Endodermal cell (in vitro differentiated cells): ENCODE measurements at regions not wholly inside any gene's neighbourhood (a gene's known extent, or its start where the extent isn't known, plus 50 kb on each side); places are given as distances from the start of the nearest gene placed in this dataset.

Source experiments
- DNase-seq: peaks from one replicate; pipeline ENCODE4 v3.0.0-alpha.2; 2017
- H3K27ac ChIP-seq: 2 replicates; pipeline ENCODE4 v1.5.1; 2013; ENCODE audit warnings: mild to moderate bottlenecking, low read depth, low read length, moderate library complexity
- H3K27me3 ChIP-seq: 2 replicates; pipeline ENCODE4 v1.6.1; 2013; ENCODE audit warnings: mild to moderate bottlenecking, low read length, moderate library complexity; ENCODE audit not compliant: insufficient read depth, control insufficient read depth, poor library complexity, severe bottlenecking
- H3K36me3 ChIP-seq: 2 replicates; pipeline ENCODE4 v1.7.0; 2013; ENCODE audit warnings: mild to moderate bottlenecking, low read length, moderate library complexity; ENCODE audit not compliant: control insufficient read depth, insufficient read depth
- H3K4me1 ChIP-seq: one replicate; pipeline ENCODE4 v1.7.0; 2013; ENCODE audit warnings: low read length; ENCODE audit not compliant: control insufficient read depth, insufficient read depth
- H3K4me3 ChIP-seq: 2 replicates; pipeline ENCODE4 v1.5.1; 2013; ENCODE audit warnings: mild to moderate bottlenecking, low read length, moderate library complexity
- H3K9ac ChIP-seq: 2 replicates; pipeline ENCODE4 v1.6.1; 2013; ENCODE audit warnings: mild to moderate bottlenecking, low read length, moderate library complexity; ENCODE audit not compliant: poor library complexity, severe bottlenecking; ENCODE audit errors: extremely low read depth
- H3K9me3 ChIP-seq: 2 replicates; pipeline ENCODE4 v1.6.1; 2013; ENCODE audit warnings: mild to moderate bottlenecking, low read length, moderate library complexity; ENCODE audit not compliant: control insufficient read depth
- H3K27ac Mint-ChIP-seq: 2 replicates; pipeline ENCODE4 v1.8.0; 2020; ENCODE audit warnings: mixed read lengths
- H3K27me3 Mint-ChIP-seq: 2 replicates; pipeline ENCODE4 v1.8.0; 2021; ENCODE audit warnings: mild to moderate bottlenecking, mixed read lengths; ENCODE audit not compliant: insufficient read depth
- H3K36me3 Mint-ChIP-seq: 2 replicates; pipeline ENCODE4 v1.8.0; 2020; ENCODE audit warnings: low read depth, mixed read lengths
- H3K4me1 Mint-ChIP-seq: 2 replicates; pipeline ENCODE4 v1.8.0; 2020; ENCODE audit warnings: mixed read lengths
- H3K4me3 Mint-ChIP-seq: 2 replicates; pipeline ENCODE4 v1.8.0; 2020; ENCODE audit warnings: mild to moderate bottlenecking, moderate library complexity, mixed read lengths
- H3K9me3 Mint-ChIP-seq: 2 replicates; pipeline ENCODE4 v1.8.0; 2020; ENCODE audit warnings: mild to moderate bottlenecking, mixed read lengths
- WGBS, 2 experiments: methylation state at CpG; one replicate each; pipeline versions ENCODE4 v1.1.5 to v1.1.7; 2013; ENCODE audit warnings: missing lambda C conversion rate in 2 of 2, mixed read lengths in 1 of 2; ENCODE audit not compliant: insufficient coverage in 1 of 2, insufficient read length in 1 of 2; 5-methylcytosine and 5-hydroxymethylcytosine counted together
- TF ChIP-seq, protein P1 (sequence below): fragments of 200-600 bp; sonication (generic); conservative IDR thresholded peaks from 2 replicates; pipeline ENCODE4 v1.5.0; 2021; ENCODE audit warnings: antibody characterized with exemption, mild to moderate bottlenecking

GRCh38 chr1:235049217-235049616 lies 79.4 kb downstream of the TOMM20 start:
- H3K4me3 Mint-ChIP-seq = no peak overlapping the region
- H3K4me1 Mint-ChIP-seq = no peaks in the 10 kb centered on the region
- no peak for DNase-seq
- no peaks in the 10 kb centered on the region for H3K9me3 ChIP-seq
- TF ChIP-seq, protein P1, sequence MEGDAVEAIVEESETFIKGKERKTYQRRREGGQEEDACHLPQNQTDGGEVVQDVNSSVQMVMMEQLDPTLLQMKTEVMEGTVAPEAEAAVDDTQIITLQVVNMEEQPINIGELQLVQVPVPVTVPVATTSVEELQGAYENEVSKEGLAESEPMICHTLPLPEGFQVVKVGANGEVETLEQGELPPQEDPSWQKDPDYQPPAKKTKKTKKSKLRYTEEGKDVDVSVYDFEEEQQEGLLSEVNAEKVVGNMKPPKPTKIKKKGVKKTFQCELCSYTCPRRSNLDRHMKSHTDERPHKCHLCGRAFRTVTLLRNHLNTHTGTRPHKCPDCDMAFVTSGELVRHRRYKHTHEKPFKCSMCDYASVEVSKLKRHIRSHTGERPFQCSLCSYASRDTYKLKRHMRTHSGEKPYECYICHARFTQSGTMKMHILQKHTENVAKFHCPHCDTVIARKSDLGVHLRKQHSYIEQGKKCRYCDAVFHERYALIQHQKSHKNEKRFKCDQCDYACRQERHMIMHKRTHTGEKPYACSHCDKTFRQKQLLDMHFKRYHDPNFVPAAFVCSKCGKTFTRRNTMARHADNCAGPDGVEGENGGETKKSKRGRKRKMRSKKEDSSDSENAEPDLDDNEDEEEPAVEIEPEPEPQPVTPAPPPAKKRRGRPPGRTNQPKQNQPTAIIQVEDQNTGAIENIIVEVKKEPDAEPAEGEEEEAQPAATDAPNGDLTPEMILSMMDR = no peak
- no peak overlapping the region for H3K4me3 ChIP-seq
- H3K36me3 Mint-ChIP-seq = no peaks in the 10 kb centered on the region
- H3K27ac Mint-ChIP-seq = no peak overlapping the region
- 86 to 93% methylated on average over 3 to 5 of the region's 5 CpGs for WGBS, 2 experiments
- H3K36me3 ChIP-seq = no peaks in the 10 kb centered on the region
- no peaks in the 10 kb centered on the region for H3K27me3 Mint-ChIP-seq
- H3K4me1 ChIP-seq = no peaks in the 10 kb centered on the region
- no peaks in the 10 kb centered on the region for H3K27me3 ChIP-seq
- H3K9me3 Mint-ChIP-seq = no peaks in the 10 kb centered on the region
- H3K27ac ChIP-seq = no peak overlapping the region
- H3K9ac ChIP-seq = no peak overlapping the region

- Mint-ChIP-seq H3K36me3 (no peaks in the 10 kb centered on the region), H3K9me3 (no peaks in the 10 kb centered on the region), H3K27ac (no peak overlapping the region), H3K27me3 (no peaks in the 10 kb centered on the region), H3K4me1 (no peaks in the 10 kb centered on the region), H3K4me3 (no peak overlapping the region)
- no peak overlapping the region for H3K27ac ChIP-seq
- no peaks in the 10 kb centered on the region for H3K36me3 ChIP-seq
- TF ChIP-seq, protein P1 = no peak
- no peaks in the 10 kb centered on the region for H3K4me1 ChIP-seq
- no peaks in the 10 kb centered on the region for H3K9me3 ChIP-seq
- H3K9ac ChIP-seq = no peak overlapping the region
- no peak for DNase-seq
- H3K4me3 ChIP-seq = no peak overlapping the region
- WGBS, 2 experiments = 70 to 92% methylated on average over 4 to 6 of the region's 6 CpGs
- H3K27me3 ChIP-seq = no peaks in the 10 kb centered on the region
Observed at GRCh38 chr1:235047331-235047871, 81.2 kb downstream of the TOMM20 start.

DNA sequence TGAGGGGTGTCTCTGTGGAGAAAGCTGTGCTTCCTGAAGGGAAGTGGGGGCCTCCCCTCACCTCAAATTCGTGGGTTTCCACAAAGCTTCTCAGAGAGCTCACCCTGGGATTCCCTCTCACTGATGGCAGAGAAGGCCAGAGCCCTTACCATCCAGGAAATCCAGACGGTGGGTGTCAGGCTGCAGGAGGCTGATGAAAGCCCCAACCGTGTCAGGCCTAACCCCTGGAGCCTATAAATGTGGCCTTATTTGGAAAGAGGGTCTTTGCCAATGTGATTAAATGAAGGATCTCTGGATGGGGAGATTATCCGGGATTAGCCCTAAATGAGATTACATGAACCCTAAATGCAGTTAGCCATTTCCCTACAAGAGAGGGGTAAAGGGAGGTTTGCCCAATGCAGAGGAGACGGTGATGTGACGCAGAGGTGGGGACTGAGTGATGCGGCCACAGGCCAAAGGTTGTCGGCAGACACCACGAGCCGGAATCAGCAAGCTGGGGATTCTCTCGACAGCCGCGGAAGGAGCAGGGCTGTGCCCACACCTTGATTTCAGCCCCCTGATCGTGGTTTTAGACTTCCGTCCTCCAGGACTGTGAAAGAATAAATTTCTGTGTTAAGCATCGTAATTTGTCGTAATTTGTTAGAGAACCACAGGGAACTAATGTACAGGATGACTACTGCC lies 82.6 kb downstream of the TOMM20 start:
- DNase-seq = peak; percentile 24
- Histone ChIP-seq H3K36me3 (no peaks in the 10 kb centered on the region), H3K4me3 (no peak overlapping the region), H3K27ac (no peak overlapping the region), H3K4me1 (no peaks in the 10 kb centered on the region), H3K9ac (no peak overlapping the region), H3K27me3 (no peaks in the 10 kb centered on the region), H3K9me3 (no peaks in the 10 kb centered on the region)
- Mint-ChIP-seq H3K27ac (no peak overlapping the region), H3K27me3 (no peaks in the 10 kb centered on the region), H3K36me3 (no peaks in the 10 kb centered on the region), H3K4me3 (no peak overlapping the region), H3K9me3 (no peaks in the 10 kb centered on the region), H3K4me1 (no peaks in the 10 kb centered on the region)
- TF ChIP-seq, protein P1 = no peak
- 94 to 98% methylated on average over 12 to 17 of the region's 17 CpGs for WGBS, 2 experiments
